ENCODE measurements at regions not wholly inside any gene's neighbourhood (a gene's known extent, or its start where the extent isn't known, plus 50 kb on each side); places are given as distances from the start of the nearest gene placed in this dataset.
A peak's percentile ranks its signal among the peaks of the same experiment; 100 is the strongest.

GRCh38 chr2:234788381-234788780 is 163.4 kb upstream of the SH3BP4 start:
- H3K18ac ChIP-seq (ENCODE audit: insufficient read length, low read depth, low read length) = no peak overlapping the region
- TF ChIP-seq CTCF (conservative IDR thresholded peaks at IDR 0.05) = no peak
- no peak overlapping the region for H3K4me2 ChIP-seq (ENCODE audit: insufficient read depth, insufficient read length, low read length)
- Mint-ChIP-seq H3K9me3 (peaks cover 7 to 10% of the 10 kb centered on the region in 2 experiments), H3K27me3 (ENCODE audit: low read depth) (peaks cover 29% of the 10 kb centered on the region), H3K36me3 (ENCODE audit: insufficient read depth in 1 of 3, low read depth in 3 of 3) (peaks cover 3 to 7% (median 6%) of the 10 kb centered on the region in 3 experiments; a peak in 5 of 7 replicates), H3K27ac (peak overlapping the region in 1 of 3 experiments; percentile 1; a peak in 1 of 7 replicates), H3K4me3 (no peak overlapping the region), H3K4me1 (peaks cover 43 to 46% of the 10 kb centered on the region in 2 experiments)
- no peak overlapping the region for H3K23ac ChIP-seq (ENCODE audit: insufficient read length, low read depth, low read length)
- no peak overlapping the region for H2BK120ac ChIP-seq (ENCODE audit: low read depth, low read length, poor library complexity, severe bottlenecking)
- H2BK12ac ChIP-seq (ENCODE audit: insufficient read length, low read depth, low read length) = no peak overlapping the region
- H3K27ac ChIP-seq (ENCODE audit: insufficient read length, low read depth, low read length) = no peak overlapping the region
- H2AFZ ChIP-seq (ENCODE audit: low read length) = no peak overlapping the region
- no peaks in the 10 kb centered on the region for H3K79me1 ChIP-seq (ENCODE audit: insufficient read depth, low read depth, low read length, poor library complexity, severe bottlenecking)
- no peaks in the 10 kb centered on the region for H4K20me1 ChIP-seq (ENCODE audit: control insufficient read depth, insufficient read depth, insufficient read length)
- no peaks in the 10 kb centered on the region for H3K27me3 ChIP-seq (ENCODE audit: insufficient read depth, low read length)
- H4K91ac ChIP-seq (ENCODE audit: insufficient read length, low read depth, low read length) = no peak overlapping the region
- peaks cover 9% of the 10 kb centered on the region for H3K4me1 ChIP-seq (ENCODE audit: insufficient read depth, low read length)
- H4K5ac ChIP-seq (ENCODE audit: insufficient read length, low read depth, low read length) = no peak overlapping the region
- no CpG with 5 or more reads among the region's 5 CpGs for WGBS (ENCODE audit: extremely low coverage, insufficient read length, low lambda C conversion rate)
- no peak overlapping the region for H3K4ac ChIP-seq (ENCODE audit: low read depth, low read length)
- no peak overlapping the region for H3K56ac ChIP-seq (ENCODE audit: insufficient read length, low read depth, low read length)
- DNase-seq = no peak
- H2BK20ac ChIP-seq (ENCODE audit: low read depth, low read length, poor library complexity, severe bottlenecking) = no peak overlapping the region
- no peak overlapping the region for H2AK5ac ChIP-seq (ENCODE audit: insufficient read length, low read length)
- H2BK5ac ChIP-seq (ENCODE audit: insufficient read length, low read length) = no peak overlapping the region
- no peak overlapping the region for H3T11ph ChIP-seq (ENCODE audit: low read length)
- no peak overlapping the region for H3K14ac ChIP-seq (ENCODE audit: insufficient read depth, low read length)
- H3K23me2 ChIP-seq (ENCODE audit: insufficient read length, low read depth, low read length, poor library complexity, severe bottlenecking) = no peaks in the 10 kb centered on the region
- H3K9me3 ChIP-seq (ENCODE audit: control insufficient read depth, low read depth, low read length) = no peaks in the 10 kb centered on the region
- no peak overlapping the region for H2BK15ac ChIP-seq (ENCODE audit: low read depth, low read length)
- H3K9ac ChIP-seq (ENCODE audit: extremely low read depth, insufficient read length, low read length) = no peak overlapping the region
- H4K8ac ChIP-seq (replicated peaks; ENCODE audit: insufficient read length, low read depth, low read length) = no peak overlapping the region
- H3K79me2 ChIP-seq (ENCODE audit: insufficient read depth, low read length) = no peaks in the 10 kb centered on the region
